ENCODE measurements at regions not wholly inside any gene's neighbourhood (a gene's known extent, or its start where the extent isn't known, plus 50 kb on each side); places are given as distances from the start of the nearest gene placed in this dataset.

DNA sequence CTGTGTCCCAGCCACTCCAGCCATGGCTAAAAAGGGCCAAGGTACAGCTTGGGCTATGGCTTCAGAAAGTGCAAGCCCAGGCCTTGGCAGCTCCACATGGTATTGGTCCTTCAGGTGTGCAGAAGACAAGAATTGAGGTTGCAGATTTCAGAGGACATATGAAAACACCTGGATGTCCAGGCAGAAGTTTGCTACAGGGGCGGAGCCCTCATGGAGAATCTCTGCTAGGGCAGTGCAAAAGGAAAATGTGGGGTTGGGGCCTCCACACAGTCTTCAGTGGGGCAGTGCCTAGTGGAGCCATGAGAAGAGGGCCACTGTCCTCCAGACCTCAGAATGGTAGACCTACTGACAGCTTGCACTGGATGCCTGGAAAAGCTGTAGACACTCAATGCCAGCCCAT, 1074.1 kb downstream of the JRKL start:
- intact Hi-C loops (cut with micrococcal nuclease): no loop called here
- Histone ChIP-seq H3K4me1 (ENCODE audit: control insufficient read depth in 2 of 2, insufficient read depth in 2 of 2, low read length in 2 of 2) (no peaks in the 10 kb centered on the region), H3K27me3 (replicated peaks in 1 of 4; ENCODE audit: control extremely low read depth in 1 of 4, control insufficient read depth in 3 of 4, insufficient read depth in 4 of 4, low read length in 3 of 4) (no peaks in the 10 kb centered on the region), H4K20me1 (ENCODE audit: control insufficient read depth, insufficient read depth, low read length, poor library complexity, severe bottlenecking) (no peaks in the 10 kb centered on the region), H3K27ac (ENCODE audit: low read length in 2 of 2) (no peak overlapping the region), H2AFZ (ENCODE audit: insufficient read depth, low read depth, low read length, poor library complexity, severe bottlenecking) (no peak overlapping the region), H3K4me3 (ENCODE audit: control extremely low read depth in 1 of 5, extremely low read depth in 1 of 5, insufficient read depth in 1 of 5, low read depth in 2 of 5, low read length in 4 of 5) (no peak overlapping the region), H3K36me3 (replicated peaks in 1 of 2; ENCODE audit: control extremely low read depth in 1 of 2, control insufficient read depth in 1 of 2, extremely low read depth in 1 of 2, insufficient read depth in 2 of 2, low read length in 1 of 2) (no peaks in the 10 kb centered on the region), H3K79me2 (ENCODE audit: control insufficient read depth, insufficient read depth, low read length) (no peaks in the 10 kb centered on the region), H3K9ac (ENCODE audit: low read length) (no peak overlapping the region), H3K4me2 (replicated peaks; ENCODE audit: low read depth, low read length, poor library complexity, severe bottlenecking) (no peak overlapping the region), H3K9me3 (ENCODE audit: control extremely low read depth in 1 of 3, control insufficient read depth in 2 of 3, insufficient read depth in 1 of 3, low read length in 2 of 3) (peaks cover 0 to 23% (median 0%) of the 10 kb centered on the region in 3 donors)
- DNase-seq: no peak
- POLR2A ChIA-PET: no interaction called here
- Mint-ChIP-seq H3K4me3 (no peak overlapping the region), H3K9me3 (ENCODE audit: insufficient read depth) (peaks cover 12% of the 10 kb centered on the region), H3K27ac (no peak overlapping the region), H3K27me3 (no peaks in the 10 kb centered on the region), H3K4me1 (no peaks in the 10 kb centered on the region)
- ATAC-seq (ENCODE audit: low read depth): no peak
- CTCF ChIA-PET: no interaction called here
- 40% methylated on average over 1 of the region's 1 CpG for WGBS (ENCODE audit: insufficient coverage)
- no peak for TF ChIP-seq EZH2 (IDR thresholded peaks at IDR 0.05; ENCODE audit: borderline replicate concordance, insufficient read depth, low read depth, low read length, poor library complexity, severe bottlenecking)
- TF ChIP-seq, protein P1, sequence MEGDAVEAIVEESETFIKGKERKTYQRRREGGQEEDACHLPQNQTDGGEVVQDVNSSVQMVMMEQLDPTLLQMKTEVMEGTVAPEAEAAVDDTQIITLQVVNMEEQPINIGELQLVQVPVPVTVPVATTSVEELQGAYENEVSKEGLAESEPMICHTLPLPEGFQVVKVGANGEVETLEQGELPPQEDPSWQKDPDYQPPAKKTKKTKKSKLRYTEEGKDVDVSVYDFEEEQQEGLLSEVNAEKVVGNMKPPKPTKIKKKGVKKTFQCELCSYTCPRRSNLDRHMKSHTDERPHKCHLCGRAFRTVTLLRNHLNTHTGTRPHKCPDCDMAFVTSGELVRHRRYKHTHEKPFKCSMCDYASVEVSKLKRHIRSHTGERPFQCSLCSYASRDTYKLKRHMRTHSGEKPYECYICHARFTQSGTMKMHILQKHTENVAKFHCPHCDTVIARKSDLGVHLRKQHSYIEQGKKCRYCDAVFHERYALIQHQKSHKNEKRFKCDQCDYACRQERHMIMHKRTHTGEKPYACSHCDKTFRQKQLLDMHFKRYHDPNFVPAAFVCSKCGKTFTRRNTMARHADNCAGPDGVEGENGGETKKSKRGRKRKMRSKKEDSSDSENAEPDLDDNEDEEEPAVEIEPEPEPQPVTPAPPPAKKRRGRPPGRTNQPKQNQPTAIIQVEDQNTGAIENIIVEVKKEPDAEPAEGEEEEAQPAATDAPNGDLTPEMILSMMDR (IDR thresholded peaks at IDR 0.05): no peak

DNA sequence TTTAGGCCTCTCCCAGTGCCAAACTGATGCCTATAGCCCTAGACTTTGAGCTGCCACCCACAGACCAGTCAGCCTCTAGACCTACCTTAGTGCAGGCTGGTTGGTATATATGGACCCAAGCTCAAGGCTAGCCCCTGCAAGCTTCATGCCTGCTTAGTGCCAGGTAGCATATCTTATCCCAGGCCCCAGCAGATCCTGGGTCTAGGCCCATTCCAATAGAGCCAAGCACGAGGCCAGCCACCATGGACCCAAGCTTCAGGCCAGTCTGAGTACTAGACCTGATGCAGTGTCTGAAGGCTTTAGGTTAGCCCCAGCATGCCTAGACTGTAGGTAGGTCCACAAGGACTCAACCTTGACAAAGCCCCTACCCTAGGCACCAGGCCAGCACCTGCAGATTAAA, 1081.7 kb downstream of the JRKL start:
- Histone ChIP-seq H3K27ac (ENCODE audit: low read length in 2 of 2) (no peak overlapping the region), H3K27me3 (replicated peaks in 1 of 4; ENCODE audit: control extremely low read depth in 1 of 4, control insufficient read depth in 3 of 4, insufficient read depth in 4 of 4, low read length in 3 of 4) (no peaks in the 10 kb centered on the region), H4K20me1 (ENCODE audit: control insufficient read depth, insufficient read depth, low read length, poor library complexity, severe bottlenecking) (no peaks in the 10 kb centered on the region), H2AFZ (ENCODE audit: insufficient read depth, low read depth, low read length, poor library complexity, severe bottlenecking) (no peak overlapping the region), H3K4me1 (ENCODE audit: control insufficient read depth in 2 of 2, insufficient read depth in 2 of 2, low read length in 2 of 2) (no peaks in the 10 kb centered on the region), H3K36me3 (replicated peaks in 1 of 2; ENCODE audit: control extremely low read depth in 1 of 2, control insufficient read depth in 1 of 2, extremely low read depth in 1 of 2, insufficient read depth in 2 of 2, low read length in 1 of 2) (no peaks in the 10 kb centered on the region), H3K9me3 (ENCODE audit: control extremely low read depth in 1 of 3, control insufficient read depth in 2 of 3, insufficient read depth in 1 of 3, low read length in 2 of 3) (peaks cover 0 to 9% (median 5%) of the 10 kb centered on the region in 3 donors), H3K4me2 (replicated peaks; ENCODE audit: low read depth, low read length, poor library complexity, severe bottlenecking) (no peak overlapping the region), H3K4me3 (ENCODE audit: control extremely low read depth in 1 of 5, extremely low read depth in 1 of 5, insufficient read depth in 1 of 5, low read depth in 2 of 5, low read length in 4 of 5) (no peak overlapping the region), H3K79me2 (ENCODE audit: control insufficient read depth, insufficient read depth, low read length) (no peaks in the 10 kb centered on the region), H3K9ac (ENCODE audit: low read length) (no peak overlapping the region)
- CTCF ChIA-PET: no interaction called here
- H3K4me1 Mint-ChIP-seq: no peaks in the 10 kb centered on the region
- H3K27me3 Mint-ChIP-seq: no peaks in the 10 kb centered on the region
- H3K4me3 Mint-ChIP-seq: no peak overlapping the region
- WGBS (ENCODE audit: insufficient coverage): 44% methylated on average over 1 of the region's 1 CpG
- no peak for DNase-seq
- no peak overlapping the region for H3K27ac Mint-ChIP-seq
- peaks cover 7% of the 10 kb centered on the region for H3K9me3 Mint-ChIP-seq (ENCODE audit: insufficient read depth)
- intact Hi-C loops (cut with micrococcal nuclease): no loop called here
- no peak for TF ChIP-seq EZH2 (IDR thresholded peaks at IDR 0.05; ENCODE audit: borderline replicate concordance, insufficient read depth, low read depth, low read length, poor library complexity, severe bottlenecking)
- TF ChIP-seq, protein P1 (IDR thresholded peaks at IDR 0.05): no peak
- no peak for ATAC-seq (ENCODE audit: low read depth)
- POLR2A ChIA-PET: no interaction called here
